ENCODE measurements at regions not wholly inside any gene's neighbourhood (a gene's known extent, or its start where the extent isn't known, plus 50 kb on each side); places are given as distances from the start of the nearest gene placed in this dataset.

DNA sequence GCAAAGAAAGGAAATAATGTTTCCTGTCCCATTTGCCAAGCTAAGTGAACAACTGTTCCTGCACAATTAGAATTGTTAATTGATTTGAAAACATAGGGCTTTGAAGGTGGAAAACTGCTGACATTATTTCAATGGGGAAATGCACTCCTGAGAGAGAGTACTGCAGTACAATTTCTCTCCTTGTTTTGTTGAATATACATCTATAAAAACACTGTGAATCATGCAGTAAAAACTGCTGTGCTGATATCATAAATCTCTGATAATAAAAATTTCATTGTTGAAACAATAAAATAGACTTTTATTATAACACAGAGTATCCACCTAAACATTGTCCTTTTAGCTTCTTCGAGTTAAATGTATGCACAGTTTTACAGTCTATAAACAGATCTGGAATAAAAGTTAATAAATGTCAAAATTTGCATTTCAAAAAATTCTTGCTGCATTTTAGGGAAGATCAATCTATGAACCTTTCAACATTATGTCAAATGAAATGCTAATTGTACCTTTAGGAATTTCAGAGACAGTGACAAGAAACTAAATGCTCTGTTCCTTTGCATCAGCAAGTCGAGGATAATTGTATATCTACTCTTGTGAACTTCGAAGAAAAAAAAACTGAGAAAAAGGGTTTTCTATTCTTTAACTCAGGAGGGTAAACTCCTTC, 328.2 kb upstream of the DACH1 start:
- TF ChIP-seq, protein P1, sequence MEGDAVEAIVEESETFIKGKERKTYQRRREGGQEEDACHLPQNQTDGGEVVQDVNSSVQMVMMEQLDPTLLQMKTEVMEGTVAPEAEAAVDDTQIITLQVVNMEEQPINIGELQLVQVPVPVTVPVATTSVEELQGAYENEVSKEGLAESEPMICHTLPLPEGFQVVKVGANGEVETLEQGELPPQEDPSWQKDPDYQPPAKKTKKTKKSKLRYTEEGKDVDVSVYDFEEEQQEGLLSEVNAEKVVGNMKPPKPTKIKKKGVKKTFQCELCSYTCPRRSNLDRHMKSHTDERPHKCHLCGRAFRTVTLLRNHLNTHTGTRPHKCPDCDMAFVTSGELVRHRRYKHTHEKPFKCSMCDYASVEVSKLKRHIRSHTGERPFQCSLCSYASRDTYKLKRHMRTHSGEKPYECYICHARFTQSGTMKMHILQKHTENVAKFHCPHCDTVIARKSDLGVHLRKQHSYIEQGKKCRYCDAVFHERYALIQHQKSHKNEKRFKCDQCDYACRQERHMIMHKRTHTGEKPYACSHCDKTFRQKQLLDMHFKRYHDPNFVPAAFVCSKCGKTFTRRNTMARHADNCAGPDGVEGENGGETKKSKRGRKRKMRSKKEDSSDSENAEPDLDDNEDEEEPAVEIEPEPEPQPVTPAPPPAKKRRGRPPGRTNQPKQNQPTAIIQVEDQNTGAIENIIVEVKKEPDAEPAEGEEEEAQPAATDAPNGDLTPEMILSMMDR (conservative IDR thresholded peaks at IDR 0.05; ENCODE audit: low read depth, low read length), result no peak
- TF ChIP-seq EZH2 (IDR thresholded peaks at IDR 0.05; ENCODE audit: borderline replicate concordance, low read depth, low read length, poor library complexity, severe bottlenecking), result no peak
